Astrocyte (in vitro differentiated cells and primary cell): ENCODE measurements at regions not wholly inside any gene's neighbourhood (a gene's known extent, or its start where the extent isn't known, plus 50 kb on each side); places are given as distances from the start of the nearest gene placed in this dataset.
"Not testable (repeated sequence)": the region's sequence is repeated elsewhere in the genome, so short reads cannot be mapped to it uniquely, and the experiment has no call there.

ENCODE experiments used
- DNase-seq: peaks from one replicate; pipeline ENCODE4 v3.0.0-alpha.2; 2010; ENCODE audit warnings: low read depth
- FAIRE-seq: peaks from 2 replicates; lab custom pipeline; 2011; peaks lifted over from hg19 to GRCh38; lab: Jason Lieb, UNC
- H2AFZ ChIP-seq: 2 replicates; pipeline ENCODE4 v1.6.0; 2012; ENCODE audit warnings: low read depth, low read length, inconsistent platforms
- H3K27ac ChIP-seq: 2 replicates; pipeline ENCODE4 v1.5.1; 2011; ENCODE audit warnings: low read depth, low read length, inconsistent platforms
- H3K27me3 ChIP-seq: 2 replicates; pipeline ENCODE4 v1.6.0; 2011; ENCODE audit warnings: low read length, inconsistent platforms; ENCODE audit not compliant: insufficient read depth
- H3K36me3 ChIP-seq: 2 replicates; pipeline ENCODE4 v1.5.1; 2011; ENCODE audit warnings: low read length, inconsistent platforms; ENCODE audit not compliant: insufficient read depth
- H3K4me1 ChIP-seq: 2 replicates; pipeline ENCODE4 v1.5.1; 2011; ENCODE audit warnings: low read length, inconsistent platforms; ENCODE audit not compliant: insufficient read depth
- H3K4me2 ChIP-seq: 2 replicates; pipeline ENCODE4 v1.6.0; 2012; ENCODE audit warnings: low read length, inconsistent platforms
- H3K4me3 ChIP-seq: 2 replicates; pipeline ENCODE4 v1.5.1; 2011; ENCODE audit warnings: low read depth, mild to moderate bottlenecking, low read length, inconsistent platforms; ENCODE audit not compliant: insufficient read depth
- H3K79me2 ChIP-seq: 2 replicates; pipeline ENCODE4 v1.6.0; 2012; ENCODE audit warnings: mild to moderate bottlenecking, low read length, inconsistent platforms; ENCODE audit not compliant: insufficient read depth
- H3K9ac ChIP-seq: 2 replicates; pipeline ENCODE4 v1.6.0; 2012; ENCODE audit warnings: mild to moderate bottlenecking, low read length, inconsistent platforms
- H3K9me3 ChIP-seq: 2 replicates; pipeline ENCODE4 v1.5.1; 2012; ENCODE audit warnings: low read depth, mild to moderate bottlenecking, low read length, inconsistent platforms; ENCODE audit not compliant: insufficient read depth
- H4K20me1 ChIP-seq: 2 replicates; pipeline ENCODE4 v1.6.0; 2012; ENCODE audit warnings: low read length, inconsistent platforms; ENCODE audit not compliant: insufficient read depth
- H3K27ac Mint-ChIP-seq: one replicate; pipeline ENCODE4 v1.8.0; 2021; ENCODE audit warnings: mild to moderate bottlenecking, mixed read lengths; ENCODE audit not compliant: unreplicated experiment
- H3K27me3 Mint-ChIP-seq: one replicate; pipeline ENCODE4 v1.8.0; 2021; ENCODE audit warnings: low read depth, mixed read lengths; ENCODE audit not compliant: unreplicated experiment
- H3K36me3 Mint-ChIP-seq: one replicate; pipeline ENCODE4 v1.8.0; 2021; ENCODE audit warnings: low read depth, mixed read lengths; ENCODE audit not compliant: unreplicated experiment
- H3K4me1 Mint-ChIP-seq: one replicate; pipeline ENCODE4 v1.8.0; 2021; ENCODE audit warnings: low read depth, mixed read lengths; ENCODE audit not compliant: unreplicated experiment
- H3K4me3 Mint-ChIP-seq: one replicate; pipeline ENCODE4 v1.8.0; 2021; ENCODE audit warnings: mild to moderate bottlenecking, moderate library complexity, mixed read lengths; ENCODE audit not compliant: unreplicated experiment
- H3K9me3 Mint-ChIP-seq: one replicate; pipeline ENCODE4 v1.8.0; 2021; ENCODE audit warnings: mild to moderate bottlenecking, mixed read lengths; ENCODE audit not compliant: unreplicated experiment
- CTCF ChIP-seq: IDR thresholded peaks from 2 replicates; pipeline ENCODE4 v1.5.1; 2011; ENCODE audit warnings: low read depth, mild to moderate bottlenecking, inconsistent platforms, low read length, moderate library complexity; ENCODE audit not compliant: insufficient read depth
- EZH2 ChIP-seq: IDR thresholded peaks from 2 replicates; pipeline ENCODE4 v1.6.1; 2012; ENCODE audit warnings: mild to moderate bottlenecking, low read length, inconsistent platforms; ENCODE audit not compliant: insufficient read depth

- FAIRE-seq: no peak
- H3K4me1 ChIP-seq: no peaks in the 10 kb centered on the region
Measured at GRCh38 chr3:18987070-18987469, 161.2 kb upstream of the KCNH8 start.

GRCh38 chr3:18982920-18983319 lies 165.4 kb upstream of the KCNH8 start:
- Mint-ChIP-seq H3K9me3 (peaks cover 2% of the 10 kb centered on the region), H3K27me3 (no peaks in the 10 kb centered on the region), H3K27ac (no peak overlapping the region), H3K4me3 (no peak overlapping the region), H3K36me3 (no peaks in the 10 kb centered on the region), H3K4me1 (no peaks in the 10 kb centered on the region)
- H3K4me2 ChIP-seq: no peak overlapping the region
- H2AFZ ChIP-seq: no peak overlapping the region
- no peaks in the 10 kb centered on the region for H3K36me3 ChIP-seq
- FAIRE-seq: no peak
- no peak overlapping the region for H3K9ac ChIP-seq
- H3K4me1 ChIP-seq: no peaks in the 10 kb centered on the region
- no peaks in the 10 kb centered on the region for H3K79me2 ChIP-seq
- H3K9me3 ChIP-seq: no peaks in the 10 kb centered on the region
- H4K20me1 ChIP-seq: no peaks in the 10 kb centered on the region
- TF ChIP-seq EZH2 (no peak), CTCF (no peak)
- no peak overlapping the region for H3K4me3 ChIP-seq
- DNase-seq: no peak
- H3K27ac ChIP-seq: no peak overlapping the region
- no peaks in the 10 kb centered on the region for H3K27me3 ChIP-seq

More at GRCh38 chr3:18987070-18987469, 161.2 kb upstream of the KCNH8 start:
- Mint-ChIP-seq H3K27me3 (no peaks in the 10 kb centered on the region), H3K9me3 (no peaks in the 10 kb centered on the region), H3K4me1 (no peaks in the 10 kb centered on the region), H3K36me3 (no peaks in the 10 kb centered on the region), H3K27ac (no peak overlapping the region), H3K4me3 (no peak overlapping the region)
- no peak for TF ChIP-seq CTCF
- no peak for TF ChIP-seq EZH2
- Histone ChIP-seq H3K9me3 (no peaks in the 10 kb centered on the region), H2AFZ (no peak overlapping the region), H4K20me1 (no peaks in the 10 kb centered on the region), H3K36me3 (no peaks in the 10 kb centered on the region), H3K4me3 (no peak overlapping the region), H3K4me2 (no peak overlapping the region), H3K27me3 (no peaks in the 10 kb centered on the region), H3K27ac (no peak overlapping the region), H3K9ac (no peak overlapping the region), H3K79me2 (no peaks in the 10 kb centered on the region)
- no peak for DNase-seq

- not testable (repeated sequence) for H3K27ac ChIP-seq, H3K36me3 Mint-ChIP-seq, H3K4me3 ChIP-seq, H2AFZ ChIP-seq, FAIRE-seq, H3K4me1 ChIP-seq, H3K4me1 Mint-ChIP-seq, H4K20me1 ChIP-seq, H3K27me3 Mint-ChIP-seq, H3K9me3 Mint-ChIP-seq, H3K4me2 ChIP-seq, DNase-seq, H3K27ac Mint-ChIP-seq, H3K9ac ChIP-seq, H3K79me2 ChIP-seq, H3K27me3 ChIP-seq, H3K9me3 ChIP-seq, H3K36me3 ChIP-seq, H3K4me3 Mint-ChIP-seq
Measured at GRCh38 chr3:18976102-18976501, 172.2 kb upstream of the KCNH8 start.
